SK-MEL-5 (cell line): ENCODE measurements at regions not wholly inside any gene's neighbourhood (a gene's known extent, or its start where the extent isn't known, plus 50 kb on each side); places are given as distances from the start of the nearest gene placed in this dataset.
A peak's percentile ranks its signal among the peaks of the same experiment; 100 is the strongest.
"Not testable (repeated sequence)": the region's sequence is repeated elsewhere in the genome, so short reads cannot be mapped to it uniquely, and the experiment has no call there.

Experiments
- DNase-seq: peaks from one replicate; pipeline ENCODE4 v3.0.0-alpha.2; 2016; ENCODE audit warnings: low read depth, low spot score
- in situ Hi-C: cut with HindIII; loops from 2 replicates; pipeline ENCODE4 v1.10.0; 2016; ENCODE audit warnings: low sequenced_read_pairs, high pct_unique_total_duplicates, low pct_unique_long_range_greater_than_20kb

- peak; percentile 20 for DNase-seq
- in situ Hi-C loops: no loop called here
Measured at GRCh38 chr2:150204451-150204850, 283.0 kb downstream of the RND3 start.

- in situ Hi-C loops, DNase-seq: not testable (repeated sequence)
Measured at GRCh38 chr2:150194816-150195215, 292.7 kb downstream of the RND3 start.

DNA sequence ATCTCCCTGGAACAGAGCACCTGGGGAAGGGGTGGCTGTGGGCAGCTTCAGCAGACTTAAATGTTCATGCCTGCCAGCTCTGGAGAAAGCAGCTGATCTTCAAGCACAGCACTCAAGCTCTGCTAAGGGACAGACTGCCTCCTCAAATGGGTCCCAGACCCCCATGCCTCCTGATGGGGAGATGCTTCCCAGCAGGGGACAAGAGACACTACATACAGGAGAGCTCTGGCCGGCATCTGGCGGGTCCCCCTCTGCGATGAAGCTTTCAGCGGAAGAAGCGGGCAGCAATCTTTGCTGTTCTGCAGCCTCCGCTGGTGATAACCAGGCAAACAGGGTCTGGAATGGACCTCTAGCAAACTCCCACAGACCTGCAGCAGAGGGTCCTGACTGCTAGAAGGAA is 294.8 kb downstream of the RND3 start:
- in situ Hi-C loops: no loop called here

GRCh38 chr2:150191349-150191748 is 296.1 kb downstream of the RND3 start:
- DNase-seq: peak; percentile 10
- in situ Hi-C loops: no loop called here

More for the DNA sequence above, 294.8 kb downstream of the RND3 start:
- no peak for DNase-seq

- in situ Hi-C loops: no loop called here
- DNase-seq: no peak
Measured at GRCh38 chr2:150190546-150190945, 296.9 kb downstream of the RND3 start.

DNA sequence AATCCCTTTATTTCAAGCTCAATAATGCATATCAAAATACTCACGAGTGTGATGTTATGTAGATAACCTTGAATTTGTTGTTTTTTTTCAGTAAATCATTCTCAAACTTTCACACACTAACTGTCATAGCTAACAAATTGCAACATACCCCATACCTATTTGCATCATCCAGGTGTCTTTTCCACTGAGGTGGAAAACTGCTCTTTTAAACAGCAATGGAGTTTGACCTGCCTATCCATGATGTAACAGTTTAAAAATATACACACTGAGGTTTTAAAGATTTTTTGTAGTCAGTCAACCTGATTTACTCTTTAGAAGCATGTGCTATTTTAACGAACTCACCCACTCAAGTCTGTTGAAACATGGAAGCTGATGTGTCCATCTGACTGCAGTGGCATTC is 298.7 kb downstream of the RND3 start:
- no peak for DNase-seq
- in situ Hi-C loops: no loop called here

DNA sequence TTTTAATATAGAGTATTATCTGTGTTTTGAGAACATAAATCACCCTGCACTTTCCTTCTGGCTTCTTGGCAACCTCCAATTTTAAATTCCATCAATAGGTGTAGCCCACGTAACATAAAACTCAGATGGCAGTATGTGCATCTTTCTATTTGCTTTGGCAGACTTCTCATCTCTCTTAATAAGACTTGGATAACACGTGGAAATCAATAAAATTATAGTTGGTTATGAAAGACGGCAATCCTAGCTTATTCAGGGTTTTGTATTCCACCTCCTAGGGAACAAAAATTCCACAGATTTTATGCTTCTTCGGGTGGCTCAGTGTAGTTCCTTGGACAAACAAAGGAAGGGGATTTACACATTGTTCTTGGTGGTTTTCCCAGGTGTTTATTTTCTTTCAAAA is 299.3 kb downstream of the RND3 start:
- DNase-seq: no peak
- in situ Hi-C loops: no loop called here

DNA sequence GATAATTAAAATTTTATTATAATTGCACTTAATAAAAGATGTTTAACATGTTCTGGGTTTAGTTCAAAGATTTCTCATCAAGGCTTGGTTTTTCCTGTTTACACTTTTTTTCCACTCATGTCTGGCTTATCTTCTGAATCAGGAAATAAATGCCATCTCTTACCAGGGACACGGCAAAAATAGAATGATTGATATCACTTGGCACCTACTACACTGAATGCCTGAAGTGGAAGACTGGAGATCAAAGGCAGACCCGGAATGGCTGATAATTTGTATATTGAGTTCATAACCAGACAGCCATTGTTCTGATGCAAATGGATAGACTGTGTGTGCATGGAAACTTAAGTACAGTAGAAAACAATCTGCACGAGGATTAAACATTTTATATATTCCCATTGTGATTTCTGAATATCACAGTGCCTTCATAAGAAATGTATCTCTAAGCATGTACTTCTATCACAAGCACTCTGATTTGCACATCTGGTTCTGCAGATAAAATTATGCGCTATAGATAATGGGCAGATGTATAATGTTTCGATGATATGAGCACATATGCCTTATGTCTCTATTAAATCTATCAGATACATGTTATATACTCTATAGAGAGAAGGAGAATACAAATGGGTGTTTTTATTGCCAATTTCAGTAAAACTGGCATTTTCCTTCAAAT is 304.8 kb downstream of the RND3 start:
- DNase-seq: no peak
- in situ Hi-C loops: no loop called here

DNA sequence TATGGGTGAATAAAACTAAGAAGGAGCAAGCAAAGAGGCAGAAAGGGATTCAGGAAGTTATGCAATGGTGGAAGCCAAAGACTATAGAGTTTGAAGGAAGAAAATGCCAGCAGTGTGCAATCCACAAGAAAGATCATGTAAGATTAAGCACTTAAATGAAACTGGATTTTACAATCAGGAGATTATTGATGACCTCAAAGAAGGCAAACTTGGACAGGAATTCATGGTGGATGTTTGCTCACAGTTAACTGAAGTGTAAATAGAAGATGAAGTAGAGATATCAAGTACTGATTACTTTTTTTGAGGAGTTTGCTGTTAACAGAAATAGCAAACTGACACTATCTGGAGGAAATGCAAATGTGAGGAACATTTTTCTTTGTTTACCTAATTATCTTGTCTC is 308.9 kb downstream of the RND3 start:
- in situ Hi-C loops: no loop called here
- DNase-seq: no peak

DNA sequence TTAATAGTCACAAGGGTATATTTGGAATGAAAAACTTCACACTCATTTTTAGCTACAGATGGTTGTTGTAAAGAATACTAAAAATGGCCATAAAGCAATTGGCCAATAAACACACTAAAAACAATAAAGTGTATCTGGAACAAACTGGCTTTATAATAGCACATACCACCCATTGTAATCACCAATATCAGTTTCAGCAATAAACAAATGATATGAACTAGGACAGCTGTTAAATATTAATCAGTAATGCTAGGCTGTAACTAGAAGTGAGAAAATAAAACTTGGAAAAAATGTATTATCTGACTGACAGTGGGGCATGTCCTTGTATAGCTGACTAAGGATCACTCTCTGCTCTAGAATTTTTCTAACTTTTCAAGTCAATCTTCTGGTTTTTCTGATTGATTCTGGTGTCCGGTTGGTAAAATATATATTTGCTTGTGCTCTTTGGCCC is 312.5 kb downstream of the RND3 start:
- in situ Hi-C loops: no loop called here
- DNase-seq: no peak

DNA sequence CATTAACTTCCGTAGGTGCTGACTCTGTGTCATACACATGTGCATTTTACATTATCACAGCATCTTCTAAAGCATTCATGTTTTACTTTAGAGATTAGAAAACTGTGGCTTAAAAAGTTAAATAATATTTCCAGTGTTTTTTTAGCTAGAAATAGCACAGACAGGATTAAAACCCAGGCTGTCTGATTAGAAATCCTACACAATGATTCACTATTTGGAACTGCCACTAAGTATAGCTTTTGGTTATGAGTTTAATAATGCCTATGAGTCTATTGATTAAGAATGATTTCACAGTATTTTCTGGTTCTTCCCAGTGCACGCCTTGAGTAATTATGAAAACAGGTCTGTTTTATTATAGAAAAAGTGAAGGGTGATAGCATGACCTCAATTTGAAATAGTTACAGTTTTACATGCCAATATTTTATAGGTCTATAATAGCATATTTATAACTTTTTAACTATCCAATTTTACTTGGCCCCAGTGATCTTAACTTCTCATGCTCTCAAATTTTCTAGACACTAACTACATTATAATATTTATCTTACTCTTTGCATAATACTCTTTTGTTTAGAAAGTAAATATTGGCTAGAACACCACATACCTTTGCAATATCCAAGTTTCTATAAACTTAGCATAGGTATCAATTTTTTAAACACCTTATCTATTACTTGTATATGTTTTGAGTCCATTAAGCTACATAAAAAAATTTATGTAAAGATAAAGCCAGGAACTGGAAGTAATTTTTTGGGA is 313.2 kb downstream of the RND3 start:
- no peak for DNase-seq
- in situ Hi-C loops: no loop called here

GRCh38 chr2:150171065-150171548 is 316.4 kb downstream of the RND3 start:
- DNase-seq: no peak
- in situ Hi-C loops: no loop called here

DNA sequence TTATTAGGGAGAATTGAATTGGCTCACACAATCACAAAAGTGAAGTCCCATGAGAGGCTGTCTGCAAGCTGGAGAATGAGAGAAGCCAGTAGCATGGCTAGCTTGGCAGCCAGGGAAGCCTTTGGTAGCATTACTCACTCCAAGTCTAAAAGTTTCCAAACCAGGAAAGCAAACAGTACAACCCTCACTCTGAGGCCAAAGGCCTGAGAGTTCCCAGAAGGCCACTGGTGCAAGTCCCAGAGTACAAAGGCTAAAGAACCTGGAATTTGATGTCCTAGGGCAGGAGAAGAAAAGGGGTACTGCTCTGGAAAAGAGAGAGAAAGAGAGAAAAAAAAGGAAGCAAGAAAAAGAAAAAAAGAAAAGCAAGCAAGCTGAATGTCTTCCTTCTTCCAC is 318.2 kb downstream of the RND3 start:
- in situ Hi-C loops: no loop called here
- no peak for DNase-seq

DNA sequence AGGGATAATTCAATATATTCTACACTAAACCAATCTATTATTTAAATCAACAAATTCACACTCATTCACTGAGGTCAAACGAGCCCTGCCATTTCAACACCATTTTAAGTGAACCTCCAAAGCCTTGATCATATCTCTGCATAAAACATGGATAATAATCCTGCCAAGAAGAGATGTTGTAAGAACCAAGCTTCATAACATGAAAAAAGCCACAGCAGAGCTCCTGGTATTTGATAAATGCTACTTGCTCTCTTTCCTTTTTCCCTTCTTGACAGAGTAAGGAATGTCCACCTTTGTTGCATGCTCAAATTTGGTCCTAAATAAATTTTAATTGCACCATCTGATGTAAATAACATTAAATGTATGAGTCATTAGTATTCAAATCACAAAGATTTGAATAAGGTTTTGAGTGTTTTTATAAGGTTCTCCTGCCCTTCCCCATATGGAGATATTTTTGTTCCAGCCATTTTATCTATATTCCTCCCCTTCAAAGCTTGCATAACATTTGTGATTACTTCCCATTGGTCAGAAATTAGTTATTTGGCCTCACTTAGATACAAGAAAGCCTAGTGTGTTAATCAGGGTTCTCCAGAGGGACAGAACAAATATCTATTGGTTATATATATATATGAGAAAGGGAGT is 318.8 kb downstream of the RND3 start:
- DNase-seq: no peak
- in situ Hi-C loops: no loop called here

- DNase-seq: no peak
- in situ Hi-C loops: no loop called here
Measured at GRCh38 chr2:150167711-150168110, 319.8 kb downstream of the RND3 start.

GRCh38 chr2:150166313-150167051 is 321.0 kb downstream of the RND3 start:
- no peak for DNase-seq
- in situ Hi-C loops: no loop called here

DNA sequence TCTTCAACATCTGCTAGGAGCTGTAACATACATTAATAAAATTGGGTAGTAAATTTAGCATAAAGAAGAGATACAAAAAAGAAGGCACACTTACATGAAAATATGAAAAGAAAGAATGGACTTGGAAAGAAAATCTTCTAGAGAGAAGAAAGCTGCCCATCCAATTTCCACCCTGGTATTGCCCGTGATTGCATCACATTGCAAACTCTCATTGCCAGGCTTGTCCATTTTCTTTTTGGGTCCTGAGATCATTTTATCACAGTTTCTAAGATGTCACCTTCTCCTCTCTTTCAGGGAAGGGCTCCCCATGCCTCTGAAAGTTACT is 321.5 kb downstream of the RND3 start:
- no peak for DNase-seq
- in situ Hi-C loops: no loop called here

DNA sequence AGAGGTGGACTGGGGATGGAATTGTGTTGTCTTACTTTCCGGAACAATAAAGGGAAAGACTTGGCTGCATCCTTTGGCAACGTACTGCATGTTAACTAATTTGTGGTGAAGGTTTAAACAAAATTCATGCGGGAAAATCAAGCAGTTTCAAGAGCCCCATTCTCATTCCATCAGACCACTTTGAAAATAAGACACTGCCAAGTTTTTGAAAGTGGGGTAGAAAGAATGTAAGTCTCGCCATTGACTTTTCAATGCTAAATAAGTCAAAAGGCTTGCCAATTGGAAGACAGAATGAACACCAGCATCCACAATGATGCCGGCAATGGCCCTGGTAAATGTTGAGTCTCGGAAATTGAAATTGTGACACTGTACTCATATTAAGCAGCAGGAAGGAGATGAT is 322.0 kb downstream of the RND3 start:
- in situ Hi-C loops: no loop called here
- DNase-seq: no peak
